Subcutaneous abdominal adipose tissue (tissue), 5 donors: ENCODE measurements at regions not wholly inside any gene's neighbourhood (a gene's known extent, or its start where the extent isn't known, plus 50 kb on each side); places are given as distances from the start of the nearest gene placed in this dataset.

Experiments used
- H3K27ac ChIP-seq: one replicate; pipeline ENCODE4 v1.7.0; 2013; ENCODE audit warnings: low read depth, mild to moderate bottlenecking, inconsistent platforms, low read length, moderate library complexity
- H3K27me3 ChIP-seq, 5 donors: one replicate each; pipeline ENCODE4 v1.7.0; 2013; ENCODE audit warnings: low read length in 5 of 5, inconsistent platforms in 1 of 5; ENCODE audit not compliant: control insufficient read depth in 5 of 5, insufficient read depth in 4 of 5
- H3K36me3 ChIP-seq, 5 donors: one replicate each; pipeline ENCODE4 v1.7.0; 2013; ENCODE audit warnings: low read length in 5 of 5; ENCODE audit not compliant: control insufficient read depth in 5 of 5, insufficient read depth in 5 of 5
- H3K4me1 ChIP-seq, 5 donors: one replicate each; pipeline ENCODE4 v1.7.0; 2013; ENCODE audit warnings: low read length in 5 of 5, mild to moderate bottlenecking in 3 of 5, moderate library complexity in 1 of 5; ENCODE audit not compliant: control insufficient read depth in 5 of 5, insufficient read depth in 5 of 5
- H3K4me3 ChIP-seq, 5 donors: one replicate each; pipeline ENCODE4 v1.7.0; 2013; ENCODE audit warnings: low read length in 5 of 5, low read depth in 1 of 5
- H3K9ac ChIP-seq, 5 donors: one replicate each; pipeline ENCODE4 v1.7.0; 2013; ENCODE audit warnings: low read length in 5 of 5, mild to moderate bottlenecking in 4 of 5, moderate library complexity in 3 of 5
- H3K9me3 ChIP-seq, 5 donors: one replicate each; pipeline ENCODE4 v1.7.0; 2013; ENCODE audit warnings: low read length in 5 of 5; ENCODE audit not compliant: control insufficient read depth in 5 of 5
- donor health status: healthy.
- donor health status: healthy.
- donor health status: healthy.
- donor health status: healthy.
- donor health status: healthy.

DNA sequence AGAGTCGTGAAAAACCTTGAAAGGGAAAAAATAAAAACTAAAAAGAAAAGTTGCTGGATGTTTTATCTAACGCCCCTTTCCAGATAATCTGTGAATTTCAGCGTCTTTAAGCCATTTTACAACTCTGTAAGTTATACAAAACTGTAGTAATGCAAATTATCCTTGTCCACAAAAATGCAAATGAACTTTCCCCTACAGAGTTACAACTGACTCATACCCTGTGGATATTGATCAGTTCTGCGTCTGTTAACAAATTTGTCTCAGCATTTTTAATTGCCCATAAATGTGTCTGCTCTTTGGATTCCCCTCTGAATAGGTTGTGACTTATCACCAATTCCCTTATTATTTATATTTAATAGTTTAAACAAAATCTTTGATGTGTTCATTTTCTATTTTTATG lies 105.9 kb upstream of the PRLR start:
- Histone ChIP-seq H3K4me3 (no peak overlapping the region), H3K9me3 (peaks cover 0 to 8% (median 4%) of the 10 kb centered on the region in 5 donors), H3K36me3 (no peaks in the 10 kb centered on the region), H3K9ac (no peak overlapping the region), H3K4me1 (peaks cover 0 to 3% (median 0%) of the 10 kb centered on the region in 5 donors), H3K27me3 (no peaks in the 10 kb centered on the region), H3K27ac (no peak overlapping the region)

DNA sequence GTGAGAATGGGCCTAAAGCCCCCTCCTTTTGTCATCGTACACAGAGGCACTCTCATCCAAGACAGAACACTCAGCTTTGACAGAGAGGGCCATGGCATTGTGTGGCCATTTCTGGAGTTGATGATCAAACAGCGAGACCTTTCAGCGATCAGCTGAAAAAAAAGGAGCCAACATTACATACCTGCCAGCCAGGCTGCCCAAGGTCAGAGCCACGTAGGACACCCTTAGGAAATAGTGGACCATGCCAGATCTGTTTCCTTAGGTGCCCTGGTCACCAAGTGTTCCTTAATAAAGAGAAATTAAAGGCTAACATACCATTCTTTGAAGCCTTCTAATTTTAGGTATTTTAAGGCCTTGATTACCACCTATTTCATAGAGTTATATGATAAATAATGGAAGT lies 105.5 kb upstream of the PRLR start:
- Histone ChIP-seq H3K27ac (no peak overlapping the region), H3K9ac (no peak overlapping the region), H3K27me3 (no peaks in the 10 kb centered on the region), H3K36me3 (no peaks in the 10 kb centered on the region), H3K9me3 (peaks cover 0 to 8% (median 4%) of the 10 kb centered on the region in 5 donors), H3K4me1 (peaks cover 0 to 3% (median 0%) of the 10 kb centered on the region in 5 donors), H3K4me3 (no peak overlapping the region)

DNA sequence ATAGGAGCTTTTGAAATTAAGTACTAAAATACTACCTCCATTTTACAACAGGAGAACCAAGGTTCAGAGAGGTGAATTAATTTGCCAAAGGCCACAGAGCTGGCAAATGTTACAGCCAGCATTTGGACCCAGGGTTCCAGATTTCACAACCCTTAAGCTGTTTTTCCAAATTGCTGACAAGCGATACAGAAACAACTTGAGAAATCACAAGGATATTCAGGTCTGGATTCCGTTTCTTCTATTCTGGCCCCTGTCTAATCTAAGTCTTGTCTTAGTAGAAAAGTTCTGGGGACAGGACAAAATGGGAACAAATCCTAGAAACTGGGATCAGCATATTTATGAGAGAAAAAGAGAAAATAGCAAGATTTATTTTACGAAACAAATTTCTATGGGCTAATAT lies 103.1 kb upstream of the PRLR start:
- H3K9me3 ChIP-seq = no peaks in the 10 kb centered on the region
- peaks cover 0 to 3% (median 0%) of the 10 kb centered on the region in 5 donors for H3K4me1 ChIP-seq
- no peak overlapping the region for H3K4me3 ChIP-seq
- no peak overlapping the region for H3K27ac ChIP-seq
- H3K27me3 ChIP-seq = no peaks in the 10 kb centered on the region
- no peak overlapping the region for H3K9ac ChIP-seq
- H3K36me3 ChIP-seq = no peaks in the 10 kb centered on the region

DNA sequence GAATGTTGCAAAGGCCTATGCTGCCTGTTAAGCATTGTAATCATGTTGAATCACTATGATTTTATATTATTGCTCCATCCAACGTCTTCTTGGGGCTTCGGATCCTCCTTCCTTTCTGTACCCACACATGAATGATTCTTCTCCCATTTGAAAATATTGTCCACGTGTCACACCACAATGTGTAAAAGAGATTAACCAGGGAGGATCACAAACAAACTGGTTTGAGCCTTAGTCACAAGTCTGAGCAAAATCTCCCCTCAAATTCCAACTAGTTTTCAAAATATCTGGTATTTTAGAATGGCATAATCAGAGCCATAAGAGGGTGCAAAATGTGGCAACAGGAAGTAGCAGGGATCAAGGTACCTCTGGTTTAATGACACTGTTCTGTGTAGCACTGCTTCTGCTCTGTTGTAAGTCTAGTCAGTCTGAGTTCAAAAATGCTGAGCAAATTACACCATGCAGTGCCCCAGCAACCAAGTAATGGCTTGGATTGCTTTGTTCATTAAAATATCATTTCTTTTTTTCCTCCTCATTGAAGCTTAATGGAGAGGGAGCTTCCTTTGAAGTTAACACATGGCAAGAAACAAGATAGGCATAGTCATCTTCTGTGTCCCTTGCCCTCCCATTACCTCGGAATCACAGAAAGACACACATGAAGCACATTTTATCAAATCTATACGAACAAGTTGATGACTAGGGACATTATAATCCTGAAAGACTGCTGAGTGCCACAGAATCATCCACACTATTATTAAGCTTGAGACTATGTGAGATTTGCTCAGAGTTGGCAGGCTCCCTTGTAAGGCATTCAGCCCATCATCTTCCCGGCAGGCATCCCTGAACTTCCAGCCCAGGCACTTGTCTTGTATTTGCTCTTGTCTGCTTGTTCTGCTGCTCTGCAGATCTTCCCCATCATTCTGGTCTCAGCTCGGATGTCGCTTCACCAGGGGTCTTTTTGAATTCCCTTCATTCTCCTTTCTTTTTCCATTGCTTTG lies 102.0 kb upstream of the PRLR start:
- H3K4me1 ChIP-seq = peaks cover 0 to 3% (median 0%) of the 10 kb centered on the region in 5 donors
- no peaks in the 10 kb centered on the region for H3K27me3 ChIP-seq
- no peak overlapping the region for H3K27ac ChIP-seq

DNA sequence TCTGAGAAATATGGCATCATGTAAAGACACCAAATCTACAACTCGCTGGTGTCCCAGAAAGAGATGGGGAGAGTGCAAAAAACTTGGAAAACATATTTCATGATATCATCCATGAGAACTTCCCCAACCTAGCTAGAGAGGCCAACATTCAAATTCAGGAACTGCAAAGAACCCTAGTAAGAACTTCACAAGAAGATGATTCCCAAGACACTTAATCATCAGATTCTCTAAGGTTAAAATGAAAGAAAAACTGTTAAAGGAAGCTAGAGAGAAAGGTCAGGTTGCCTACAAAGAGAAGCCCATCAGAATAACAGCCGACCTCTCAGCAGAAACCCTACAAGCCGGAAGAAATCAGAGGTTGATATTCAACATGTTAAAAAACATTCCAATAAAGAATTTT lies 95.5 kb upstream of the PRLR start:
- Histone ChIP-seq H3K9ac (no peak overlapping the region), H3K4me3 (no peak overlapping the region), H3K27me3 (no peaks in the 10 kb centered on the region), H3K4me1 (no peaks in the 10 kb centered on the region), H3K9me3 (peaks cover 0 to 3% (median 0%) of the 10 kb centered on the region in 5 donors), H3K27ac (no peak overlapping the region), H3K36me3 (no peaks in the 10 kb centered on the region)

More for the DNA sequence above, 102.0 kb upstream of the PRLR start:
- Histone ChIP-seq H3K36me3 (no peaks in the 10 kb centered on the region), H3K4me3 (no peak overlapping the region), H3K9me3 (no peaks in the 10 kb centered on the region), H3K9ac (no peak overlapping the region)

DNA sequence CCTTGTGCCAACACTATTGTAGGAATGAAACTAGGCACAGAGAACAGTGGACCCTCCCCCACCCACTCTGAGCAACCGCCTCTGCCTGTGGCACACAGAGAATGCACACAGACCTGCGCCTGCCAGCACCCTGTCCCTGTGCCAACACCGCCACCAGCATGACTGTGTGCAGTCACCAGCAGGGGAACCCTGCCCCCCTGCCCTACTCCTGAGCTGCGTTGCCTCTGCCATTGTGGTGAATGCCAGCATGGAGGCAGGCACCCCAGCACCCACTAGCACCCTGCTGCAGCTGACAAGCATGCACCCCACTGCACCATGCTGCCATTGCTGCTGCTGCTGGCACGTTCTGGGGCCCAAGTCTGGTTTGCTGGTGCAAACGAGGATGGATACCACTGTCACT lies 94.4 kb upstream of the PRLR start:
- Histone ChIP-seq H3K4me1 (no peaks in the 10 kb centered on the region), H3K9ac (no peak overlapping the region), H3K4me3 (no peak overlapping the region), H3K27me3 (no peaks in the 10 kb centered on the region), H3K27ac (no peak overlapping the region), H3K36me3 (no peaks in the 10 kb centered on the region), H3K9me3 (peaks cover 0 to 3% (median 0%) of the 10 kb centered on the region in 5 donors)

DNA sequence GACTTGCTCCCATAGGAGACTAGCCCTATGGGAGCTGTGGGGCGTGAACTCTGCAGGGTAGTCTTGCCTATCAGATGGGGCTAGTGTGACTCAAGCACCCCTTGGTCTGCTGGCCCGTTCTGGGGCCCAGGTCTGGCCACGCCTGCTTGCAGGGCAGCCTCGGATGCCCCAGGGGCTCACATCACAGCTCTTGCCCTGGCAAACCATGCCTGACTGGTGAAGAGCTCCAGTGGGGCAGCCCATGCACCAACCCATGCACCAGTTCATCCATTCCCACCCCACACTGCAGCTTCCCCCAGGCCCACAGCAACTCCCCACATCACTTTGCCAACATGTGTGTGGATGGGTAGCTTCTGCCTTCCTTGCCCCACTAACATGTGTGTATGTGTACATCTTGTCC lies 93.9 kb upstream of the PRLR start:
- no peaks in the 10 kb centered on the region for H3K4me1 ChIP-seq
- no peak overlapping the region for H3K9ac ChIP-seq
- no peaks in the 10 kb centered on the region for H3K27me3 ChIP-seq
- no peak overlapping the region for H3K4me3 ChIP-seq
- no peak overlapping the region for H3K27ac ChIP-seq
- no peaks in the 10 kb centered on the region for H3K36me3 ChIP-seq
- H3K9me3 ChIP-seq = peaks cover 0 to 3% (median 0%) of the 10 kb centered on the region in 5 donors

DNA sequence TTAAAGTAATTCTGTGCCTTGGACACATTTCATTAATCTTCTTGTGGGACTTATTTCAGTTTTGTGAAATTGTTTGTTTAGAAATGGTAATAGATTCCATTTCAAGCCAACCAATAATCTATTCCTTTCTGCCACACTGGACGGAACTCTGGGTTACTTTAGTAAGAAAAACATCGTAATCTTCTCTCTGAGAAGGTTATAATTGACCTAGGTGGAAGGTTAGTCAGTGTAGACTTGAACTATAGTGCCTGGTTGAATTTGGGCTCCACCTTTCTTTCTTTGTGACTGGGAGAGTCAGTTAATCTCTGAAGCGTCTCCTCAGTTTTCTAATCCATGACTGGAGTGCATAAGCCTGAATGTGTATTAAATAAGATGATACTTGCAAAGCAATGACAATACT lies 89.7 kb upstream of the PRLR start:
- H3K9ac ChIP-seq = no peak overlapping the region
- H3K27ac ChIP-seq = no peak overlapping the region
- H3K36me3 ChIP-seq = no peaks in the 10 kb centered on the region
- H3K4me3 ChIP-seq = no peak overlapping the region
- no peaks in the 10 kb centered on the region for H3K4me1 ChIP-seq
- H3K27me3 ChIP-seq = no peaks in the 10 kb centered on the region
- peaks cover 0 to 3% (median 0%) of the 10 kb centered on the region in 5 donors for H3K9me3 ChIP-seq

DNA sequence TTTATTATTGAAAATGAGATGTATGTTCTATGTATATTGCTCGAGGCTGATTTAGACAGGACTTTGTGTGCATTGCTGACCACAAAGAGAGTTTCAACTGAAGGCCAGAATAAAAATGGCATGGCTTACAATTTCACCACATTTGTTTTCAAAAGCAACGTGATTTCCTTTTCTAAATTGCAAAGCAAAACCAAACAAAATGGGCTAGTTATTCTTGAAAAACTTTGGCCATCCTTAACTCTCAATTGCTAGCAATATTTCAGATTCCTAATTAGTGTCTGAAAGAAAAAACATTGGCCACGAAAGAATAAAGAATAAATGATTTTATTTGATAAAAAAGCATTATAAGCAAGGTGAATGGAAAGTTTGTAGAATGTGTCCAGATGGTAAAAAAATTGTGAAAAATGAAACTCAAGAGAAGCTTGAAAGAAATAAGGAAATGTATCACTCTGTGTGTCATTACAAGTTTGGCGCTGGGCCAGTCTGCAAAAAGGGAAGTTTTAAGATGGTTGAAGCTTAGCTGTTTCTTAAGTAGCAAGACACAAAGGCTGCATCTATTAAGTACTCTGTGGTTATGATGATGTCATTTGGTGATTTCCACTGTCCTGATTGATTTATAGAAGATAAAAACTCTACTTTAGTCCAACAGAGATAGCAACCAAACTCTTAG lies 89.2 kb upstream of the PRLR start:
- H3K9me3 ChIP-seq = no peaks in the 10 kb centered on the region
- H3K36me3 ChIP-seq = no peaks in the 10 kb centered on the region
- no peak overlapping the region for H3K9ac ChIP-seq
- no peaks in the 10 kb centered on the region for H3K27me3 ChIP-seq
- no peak overlapping the region for H3K4me3 ChIP-seq
- no peak overlapping the region for H3K27ac ChIP-seq
- H3K4me1 ChIP-seq = no peaks in the 10 kb centered on the region

DNA sequence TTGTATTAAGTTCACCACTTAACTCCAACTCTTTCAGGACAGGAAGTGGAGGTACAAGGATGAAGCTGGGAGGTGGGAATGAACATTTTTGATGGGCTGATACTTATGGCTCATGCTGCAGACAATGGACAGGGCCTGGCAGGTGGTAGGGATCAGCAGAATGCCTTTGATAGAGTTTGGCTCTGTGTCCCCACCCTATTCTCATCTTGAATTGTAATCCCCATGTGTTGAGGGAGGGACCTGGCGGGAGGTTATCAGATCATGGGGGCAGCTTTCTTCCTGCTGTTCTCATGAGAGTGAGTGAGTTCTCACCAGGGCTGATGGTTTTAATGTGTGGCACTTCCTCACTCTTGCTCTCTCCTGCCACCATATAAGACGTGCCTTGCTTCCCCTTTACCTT lies 87.3 kb upstream of the PRLR start:
- Histone ChIP-seq H3K27ac (no peak overlapping the region), H3K9me3 (no peaks in the 10 kb centered on the region), H3K9ac (no peak overlapping the region), H3K36me3 (no peaks in the 10 kb centered on the region), H3K4me3 (no peak overlapping the region), H3K4me1 (no peaks in the 10 kb centered on the region), H3K27me3 (no peaks in the 10 kb centered on the region)
